GM12891 (cell line): ENCODE measurements at regions not wholly inside any gene's neighbourhood (a gene's known extent, or its start where the extent isn't known, plus 50 kb on each side); places are given as distances from the start of the nearest gene placed in this dataset.
"Not testable (repeated sequence)": the region's sequence is repeated elsewhere in the genome, so short reads cannot be mapped to it uniquely, and the experiment has no call there.

Experiments used
- DNase-seq: peaks from one replicate; pipeline ENCODE4 v3.0.0; 2011; ENCODE audit warnings: low spot score; ENCODE audit not compliant: insufficient read length
- FAIRE-seq: peaks from 2 replicates; lab custom pipeline; 2011; peaks lifted over from hg19 to GRCh38; lab: Jason Lieb, UNC
- PAX5 ChIP-seq: IDR thresholded peaks from 2 replicates; pipeline ENCODE4 v1.6.1; 2011; ENCODE audit warnings: low read length, moderate library complexity, mild to moderate bottlenecking; ENCODE audit not compliant: insufficient read depth, severe bottlenecking
- POLR2A ChIP-seq: IDR thresholded peaks from 2 replicates; pipeline ENCODE4 v1.6.1; 2011; ENCODE audit warnings: low read depth, low read length, control low read depth
- POLR2AphosphoS5 ChIP-seq: IDR thresholded peaks from 2 replicates; pipeline ENCODE4 v1.6.1; 2011; ENCODE audit warnings: low read depth, low read length, control low read depth
- POU2F2 ChIP-seq: IDR thresholded peaks from 2 replicates; pipeline ENCODE4 v1.6.1; 2011; ENCODE audit warnings: low read depth, mild to moderate bottlenecking, control low read depth, low read length, moderate library complexity
- SPI1 ChIP-seq: IDR thresholded peaks from 2 replicates; pipeline ENCODE4 v1.6.1; 2011; ENCODE audit warnings: low read depth, low read length, control low read depth
- TAF1 ChIP-seq: IDR thresholded peaks from 2 replicates; pipeline ENCODE4 v1.6.1; 2011; ENCODE audit warnings: low read depth, low read length, control low read depth

GRCh38 chr12:83931451-83931850 lies 981.1 kb downstream of the SLC6A15 start:
- no peak for FAIRE-seq
- TF ChIP-seq POLR2AphosphoS5 (no peak), PAX5 (no peak), SPI1 (no peak), POU2F2 (no peak), POLR2A (no peak), TAF1 (no peak)
- DNase-seq: no peak

- not testable (repeated sequence) for FAIRE-seq, DNase-seq
Measured at GRCh38 chr12:83929792-83930191, 982.8 kb downstream of the SLC6A15 start.

- no peak for DNase-seq
- no peak for TF ChIP-seq POLR2A
- TF ChIP-seq PAX5: no peak
- no peak for TF ChIP-seq TAF1
- no peak for FAIRE-seq
Measured at GRCh38 chr12:83920821-83921547, 991.6 kb downstream of the SLC6A15 start.

GRCh38 chr12:83919081-83919480 lies 993.5 kb downstream of the SLC6A15 start:
- DNase-seq (no peak), FAIRE-seq (no peak)
- no peak for TF ChIP-seq POLR2AphosphoS5
- TF ChIP-seq PAX5: no peak
- TF ChIP-seq SPI1: no peak
- no peak for TF ChIP-seq TAF1
- TF ChIP-seq POLR2A: no peak
- no peak for TF ChIP-seq POU2F2

GRCh38 chr12:83904175-83904574 lies 1008.4 kb downstream of the SLC6A15 start:
- DNase-seq (no peak), FAIRE-seq (no peak)
- TF ChIP-seq POLR2AphosphoS5: no peak
- no peak for TF ChIP-seq POLR2A
- no peak for TF ChIP-seq PAX5
- TF ChIP-seq TAF1: no peak
- no peak for TF ChIP-seq SPI1
- TF ChIP-seq POU2F2: no peak

GRCh38 chr12:83896416-83896815 lies 1016.2 kb downstream of the SLC6A15 start:
- FAIRE-seq (no peak), DNase-seq (no peak)
- TF ChIP-seq TAF1 (no peak), POU2F2 (no peak), POLR2AphosphoS5 (no peak), POLR2A (no peak), SPI1 (no peak), PAX5 (no peak)

GRCh38 chr12:83893101-83893500 lies 1019.5 kb downstream of the SLC6A15 start:
- no peak for FAIRE-seq
- no peak for DNase-seq
- TF ChIP-seq PAX5: no peak
- no peak for TF ChIP-seq POU2F2
- no peak for TF ChIP-seq SPI1
- no peak for TF ChIP-seq POLR2AphosphoS5
- no peak for TF ChIP-seq POLR2A
- TF ChIP-seq TAF1: no peak

GRCh38 chr12:83889745-83890144 lies 1022.9 kb downstream of the SLC6A15 start:
- FAIRE-seq (no peak), DNase-seq (no peak)
- TF ChIP-seq POU2F2 (no peak), POLR2A (no peak), TAF1 (no peak), POLR2AphosphoS5 (no peak), PAX5 (no peak)

- FAIRE-seq (no peak), DNase-seq (no peak)
- no peak for TF ChIP-seq PAX5
- TF ChIP-seq POU2F2: no peak
- no peak for TF ChIP-seq POLR2A
- TF ChIP-seq TAF1: no peak
- TF ChIP-seq POLR2AphosphoS5: no peak
- no peak for TF ChIP-seq SPI1
Measured at GRCh38 chr12:83886479-83886878, 1026.1 kb downstream of the SLC6A15 start.

- DNase-seq, FAIRE-seq: not testable (repeated sequence)
Measured at GRCh38 chr12:83870921-83871599, 1041.5 kb downstream of the SLC6A15 start.
